ENCODE measurements at regions not wholly inside any gene's neighbourhood (a gene's known extent, or its start where the extent isn't known, plus 50 kb on each side); places are given as distances from the start of the nearest gene placed in this dataset.
"Not testable (repeated sequence)": the region's sequence is repeated elsewhere in the genome, so short reads cannot be mapped to it uniquely, and the experiment has no call there.

- no peak for DNase-seq
Measured at GRCh38 chr2:226312155-226312554, 487.5 kb downstream of the IRS1 start.

DNA sequence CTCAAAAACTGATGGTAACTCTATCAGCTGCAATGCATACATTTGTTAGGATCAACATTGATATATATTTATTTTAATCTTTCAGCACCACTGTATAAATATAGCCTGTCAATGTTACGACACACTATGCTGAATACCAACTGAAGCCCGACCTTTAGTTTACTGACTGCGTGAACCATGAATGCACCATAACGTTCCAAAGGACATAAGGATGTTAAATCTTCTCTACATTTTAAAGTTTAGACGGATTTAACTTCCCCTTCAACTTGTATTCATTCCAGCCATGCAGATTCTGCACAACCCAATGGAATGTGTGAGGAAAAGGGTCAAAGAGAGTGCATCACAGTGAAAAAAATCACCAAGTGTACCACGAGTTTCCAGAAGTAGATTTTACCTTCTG lies 489.5 kb downstream of the IRS1 start:
- no peak for DNase-seq

GRCh38 chr2:226308986-226309385 lies 490.6 kb downstream of the IRS1 start:
- no peak for DNase-seq

DNA sequence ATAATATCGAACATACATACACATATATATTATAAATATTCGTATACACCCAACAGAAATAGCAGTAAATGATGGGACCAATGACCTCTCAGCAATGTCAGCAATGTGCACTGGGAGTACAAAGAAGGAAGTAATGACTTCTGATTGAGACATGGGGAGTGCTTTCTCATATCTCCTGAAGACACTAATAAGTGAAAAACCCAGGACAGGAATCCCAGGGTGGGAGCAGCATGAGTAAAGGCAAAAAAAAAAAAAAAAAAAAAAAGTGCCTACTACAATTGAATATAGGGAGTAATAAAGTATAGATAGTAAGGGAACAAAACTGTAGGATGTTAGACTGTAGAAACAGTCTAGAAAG lies 491.3 kb downstream of the IRS1 start:
- peak; percentile 39 for DNase-seq

DNA sequence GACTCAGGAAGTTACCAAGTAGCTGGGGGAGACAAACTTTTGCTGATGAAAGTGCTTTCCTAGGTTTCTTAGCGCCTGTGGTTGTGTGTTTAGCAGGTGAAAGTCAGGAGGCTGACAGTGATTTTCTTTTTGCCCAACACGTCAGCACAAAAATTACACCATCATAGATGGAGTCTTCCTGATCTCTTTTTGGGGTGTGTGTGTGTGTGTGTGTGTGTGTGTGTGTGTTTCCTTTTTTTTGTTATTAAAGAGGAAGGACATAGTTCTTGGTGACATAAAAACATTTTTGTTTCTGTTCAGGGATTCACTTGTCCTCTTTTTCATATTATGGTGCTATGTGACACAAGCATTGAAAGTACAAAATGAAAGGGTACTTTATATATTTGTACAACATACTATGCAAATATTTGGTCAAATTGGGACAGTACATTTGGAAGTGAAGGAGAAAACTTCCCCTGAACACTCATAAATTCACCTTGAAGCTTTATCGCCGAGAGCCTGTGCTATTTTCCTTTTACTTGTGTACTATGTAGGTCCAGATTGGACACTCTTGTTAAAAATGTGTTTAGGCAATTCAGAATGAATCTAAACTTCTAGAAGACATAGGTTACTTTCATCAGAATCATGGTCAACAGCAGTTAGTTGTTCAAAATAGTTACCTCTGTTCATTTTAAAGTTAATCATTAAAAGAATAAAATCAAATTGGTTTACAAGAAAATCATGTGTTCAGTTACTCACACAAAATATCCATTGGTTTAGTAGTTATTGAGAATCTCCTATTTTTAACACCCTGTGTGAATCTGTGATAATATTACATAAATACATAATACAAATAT lies 491.9 kb downstream of the IRS1 start:
- peak; percentile 50 for DNase-seq

GRCh38 chr2:226306969-226307368 lies 492.7 kb downstream of the IRS1 start:
- no peak for DNase-seq

- DNase-seq = peak; percentile 79
Measured at GRCh38 chr2:226304308-226304707, 495.3 kb downstream of the IRS1 start.

- DNase-seq = no peak
Measured at GRCh38 chr2:226303707-226304106, 495.9 kb downstream of the IRS1 start.

DNA sequence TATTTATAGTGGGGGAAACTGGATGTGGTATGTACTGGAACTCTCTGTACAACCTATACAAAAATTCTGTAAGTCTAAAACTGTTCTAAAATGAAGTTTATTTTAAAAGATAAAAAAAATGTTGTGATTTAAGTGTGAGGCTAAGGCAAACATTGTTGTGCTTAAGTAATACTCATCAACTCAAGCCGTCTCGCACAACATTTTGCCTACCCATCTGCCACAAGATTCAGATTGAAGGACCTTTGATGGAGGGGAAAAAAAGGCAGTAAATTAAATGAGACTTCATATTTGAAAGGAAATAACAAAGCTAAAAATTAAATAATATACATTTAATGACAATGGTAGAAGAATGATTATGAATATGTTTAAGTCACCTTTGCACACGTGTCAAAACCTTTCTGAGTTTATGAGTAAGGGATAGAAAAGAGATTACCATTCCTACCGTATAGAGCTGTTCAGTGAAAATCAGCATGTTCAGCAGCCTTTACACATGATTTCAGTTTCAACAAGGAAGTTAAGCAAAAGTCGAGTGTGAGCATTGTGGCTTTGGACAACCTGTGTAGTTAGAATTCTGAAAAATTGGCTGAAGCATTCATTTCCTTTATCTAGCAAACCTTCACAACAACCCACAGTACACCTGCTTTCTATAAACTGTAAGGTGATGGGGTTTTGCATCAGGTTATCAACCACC lies 499.3 kb downstream of the IRS1 start:
- peak; percentile 50 for DNase-seq

- DNase-seq = no peak
Measured at GRCh38 chr2:226299771-226300170, 499.8 kb downstream of the IRS1 start.

- no peak for DNase-seq
Measured at GRCh38 chr2:226295681-226296080, 503.9 kb downstream of the IRS1 start.

GRCh38 chr2:226295123-226295522 lies 504.5 kb downstream of the IRS1 start:
- DNase-seq = no peak

GRCh38 chr2:226291281-226291680 lies 508.3 kb downstream of the IRS1 start:
- not testable (repeated sequence) for DNase-seq

DNA sequence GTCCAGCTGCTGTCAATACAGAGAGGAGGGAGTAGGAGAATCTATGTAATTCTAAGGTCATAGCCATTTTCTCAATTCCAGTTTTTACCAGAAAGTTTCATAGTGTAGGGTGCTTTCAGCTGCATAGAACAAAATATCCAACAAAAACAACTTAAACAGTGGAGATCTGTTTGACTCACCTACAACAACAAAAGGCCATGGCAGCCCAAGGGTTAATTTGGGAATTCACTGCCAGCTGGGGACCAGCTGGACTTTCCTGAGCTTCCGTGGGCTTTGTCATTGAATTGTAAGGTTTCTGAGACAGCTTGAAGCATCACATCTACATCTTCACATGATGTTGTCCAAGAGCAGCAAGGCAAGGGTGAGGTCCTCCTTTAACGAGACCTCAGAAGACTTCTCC lies 512.7 kb downstream of the IRS1 start:
- no peak for DNase-seq

DNA sequence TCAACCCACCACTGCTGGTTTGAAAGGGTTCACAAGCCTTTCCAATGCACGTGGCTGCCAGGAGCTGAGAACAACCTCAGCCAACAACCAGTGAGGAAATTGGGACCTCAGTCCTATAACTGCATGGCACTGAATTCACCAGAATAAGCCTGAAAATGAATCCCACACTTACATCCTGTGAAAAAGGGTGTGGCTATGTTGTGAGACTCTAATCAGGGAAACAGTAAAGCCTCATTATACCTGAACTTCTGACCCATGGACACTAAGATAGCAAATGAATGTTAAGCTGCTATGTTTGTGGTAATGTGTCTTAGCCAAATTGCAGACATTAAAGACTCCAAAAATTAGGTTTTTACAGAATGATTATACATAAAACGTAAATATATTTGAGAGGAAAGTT lies 515.8 kb downstream of the IRS1 start:
- DNase-seq = no peak

DNA sequence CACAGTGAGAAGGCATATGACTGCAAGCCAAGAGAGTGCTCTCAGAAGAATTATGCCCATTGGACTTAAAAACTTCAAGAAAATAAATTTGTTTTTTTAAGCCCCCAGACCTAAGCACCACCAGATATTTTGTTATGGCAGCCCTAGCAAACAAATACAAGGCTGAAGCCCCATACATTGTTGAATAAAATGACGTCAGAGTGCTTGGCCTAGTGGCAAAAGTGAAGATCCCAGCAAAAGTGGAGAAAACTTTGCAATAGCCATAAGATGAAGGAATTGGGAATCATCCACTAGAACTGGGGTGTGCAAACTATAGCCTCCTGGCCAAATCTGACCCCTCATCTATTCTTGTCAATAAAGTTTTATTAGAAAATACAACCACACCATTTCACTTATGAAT lies 517.5 kb downstream of the IRS1 start:
- no peak for DNase-seq

GRCh38 chr2:226280136-226280535 lies 519.5 kb downstream of the IRS1 start:
- DNase-seq = not testable (repeated sequence)

DNA sequence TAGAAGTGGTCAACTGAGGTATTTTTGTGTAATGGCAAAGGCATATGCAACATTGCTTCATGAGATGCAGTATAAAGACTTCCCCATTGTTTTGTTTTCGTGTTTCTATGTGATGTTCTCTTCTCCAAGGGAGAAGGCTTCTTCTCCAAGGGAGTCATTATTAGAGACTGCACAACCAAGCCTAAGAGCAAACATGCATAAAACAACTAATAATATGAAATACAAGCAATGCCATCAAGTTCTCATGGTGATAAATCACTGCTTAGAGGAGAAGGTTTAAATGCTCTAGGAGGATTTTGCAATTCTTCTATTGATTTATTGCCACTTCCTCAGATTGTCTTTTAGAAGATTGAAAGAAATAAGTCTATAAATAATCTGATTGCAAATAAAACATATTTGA lies 524.4 kb downstream of the IRS1 start:
- no peak for DNase-seq

- no peak for DNase-seq
Measured at GRCh38 chr2:226274143-226274542, 525.5 kb downstream of the IRS1 start.

GRCh38 chr2:226273440-226273839 lies 526.2 kb downstream of the IRS1 start:
- no peak for DNase-seq

GRCh38 chr2:226272435-226272834 lies 527.2 kb downstream of the IRS1 start:
- no peak for DNase-seq

GRCh38 chr2:226270285-226271058 lies 529.1 kb downstream of the IRS1 start:
- DNase-seq = no peak

DNA sequence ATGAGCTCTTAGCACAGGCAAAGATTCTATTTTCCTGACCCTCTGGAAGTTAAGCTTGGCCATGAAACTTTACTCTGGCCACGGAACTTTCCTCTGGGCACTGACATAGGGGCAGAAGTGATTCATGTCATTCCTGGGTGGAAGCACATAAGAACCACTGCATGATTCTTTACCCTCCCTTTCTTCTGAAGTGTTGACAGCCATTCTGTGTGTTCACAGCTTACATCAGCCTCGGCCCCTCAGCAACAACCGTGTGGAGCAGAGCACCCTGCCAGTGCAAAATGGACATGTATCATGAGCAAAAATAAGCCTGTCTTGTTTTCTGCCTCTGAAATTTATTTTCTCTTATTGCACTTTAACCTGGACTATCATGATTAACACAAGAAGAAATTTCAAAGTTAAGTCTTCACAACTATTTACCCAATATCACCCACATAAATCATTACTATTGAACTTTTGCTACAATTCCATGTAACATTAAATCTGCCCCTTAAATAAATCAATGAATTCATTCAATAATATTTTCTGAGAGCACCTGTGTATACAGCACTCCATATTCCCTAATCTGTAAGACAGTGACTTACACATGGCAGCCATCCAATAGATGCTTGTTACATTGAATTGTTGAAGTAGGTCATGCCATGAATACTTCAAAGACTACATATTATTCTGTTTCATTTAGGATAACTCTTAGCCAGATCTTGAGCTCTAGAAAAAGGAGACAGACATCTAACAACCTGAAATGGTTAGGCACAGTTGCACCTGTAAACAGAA lies 531.9 kb downstream of the IRS1 start:
- DNase-seq = no peak

Data from inflammatory macrophage treated with lipopolysaccharide for 4 hours (primary cell).